ENCODE measurements at regions not wholly inside any gene's neighbourhood (a gene's known extent, or its start where the extent isn't known, plus 50 kb on each side); places are given as distances from the start of the nearest gene placed in this dataset.

DNA sequence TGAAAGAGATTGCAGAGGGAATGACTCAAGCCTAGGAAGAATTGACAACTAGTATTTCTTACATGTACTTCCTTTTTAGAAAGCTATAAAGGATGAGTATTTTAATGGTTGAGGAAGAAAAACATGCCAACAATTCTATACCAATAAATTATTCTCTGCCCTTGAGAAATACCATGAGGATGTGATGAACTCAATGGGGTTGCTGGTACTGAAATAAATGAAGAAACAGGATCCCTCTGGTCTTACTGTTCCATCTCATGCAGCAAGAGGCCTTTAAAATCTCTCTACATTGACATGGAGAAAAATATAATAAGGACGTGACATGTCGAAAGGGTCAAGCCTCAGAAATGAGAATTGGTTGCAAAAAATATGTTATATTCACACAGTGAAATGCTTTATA lies 477.3 kb downstream of the GABRG2 start:
- TF ChIP-seq, protein P1, sequence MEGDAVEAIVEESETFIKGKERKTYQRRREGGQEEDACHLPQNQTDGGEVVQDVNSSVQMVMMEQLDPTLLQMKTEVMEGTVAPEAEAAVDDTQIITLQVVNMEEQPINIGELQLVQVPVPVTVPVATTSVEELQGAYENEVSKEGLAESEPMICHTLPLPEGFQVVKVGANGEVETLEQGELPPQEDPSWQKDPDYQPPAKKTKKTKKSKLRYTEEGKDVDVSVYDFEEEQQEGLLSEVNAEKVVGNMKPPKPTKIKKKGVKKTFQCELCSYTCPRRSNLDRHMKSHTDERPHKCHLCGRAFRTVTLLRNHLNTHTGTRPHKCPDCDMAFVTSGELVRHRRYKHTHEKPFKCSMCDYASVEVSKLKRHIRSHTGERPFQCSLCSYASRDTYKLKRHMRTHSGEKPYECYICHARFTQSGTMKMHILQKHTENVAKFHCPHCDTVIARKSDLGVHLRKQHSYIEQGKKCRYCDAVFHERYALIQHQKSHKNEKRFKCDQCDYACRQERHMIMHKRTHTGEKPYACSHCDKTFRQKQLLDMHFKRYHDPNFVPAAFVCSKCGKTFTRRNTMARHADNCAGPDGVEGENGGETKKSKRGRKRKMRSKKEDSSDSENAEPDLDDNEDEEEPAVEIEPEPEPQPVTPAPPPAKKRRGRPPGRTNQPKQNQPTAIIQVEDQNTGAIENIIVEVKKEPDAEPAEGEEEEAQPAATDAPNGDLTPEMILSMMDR (IDR thresholded peaks at IDR 0.05; ENCODE audit: insufficient read depth, low read length, severe bottlenecking) = no peak
- FAIRE-seq = no peak
- no peak for DNase-seq (ENCODE audit: low read depth)
- no peaks in the 10 kb centered on the region for H3K27me3 ChIP-seq (ENCODE audit: control insufficient read depth, insufficient read depth, low read length)
- no peak overlapping the region for H3K4me3 ChIP-seq (ENCODE audit: low read depth, low read length)
- H3K36me3 ChIP-seq (ENCODE audit: control insufficient read depth, insufficient read depth, low read length) = no peaks in the 10 kb centered on the region

- TF ChIP-seq, protein P1 (IDR thresholded peaks at IDR 0.05; ENCODE audit: insufficient read depth, low read length, severe bottlenecking) = no peak
- FAIRE-seq = no peak
Measured at GRCh38 chr5:162550236-162550635, 482.7 kb downstream of the GABRG2 start.

DNA sequence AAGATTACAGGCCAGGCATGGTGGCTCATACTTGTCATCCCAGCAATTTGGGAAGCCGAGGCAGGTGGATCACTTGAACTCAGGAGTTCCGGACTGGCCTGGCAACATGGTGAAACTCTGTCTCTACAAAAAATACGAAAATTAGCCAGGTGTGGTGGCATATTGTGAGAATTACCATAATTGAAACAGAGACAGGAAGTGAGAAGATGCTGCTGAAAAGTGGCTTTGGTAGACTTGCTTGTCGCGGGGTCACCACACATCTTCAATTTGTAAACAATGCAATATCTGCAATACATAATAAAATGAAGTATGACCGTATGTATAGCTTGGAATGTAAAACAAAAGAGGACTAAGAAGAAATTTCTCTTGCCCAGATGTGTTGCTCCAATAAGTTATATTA lies 490.5 kb downstream of the GABRG2 start:
- no peak for DNase-seq (ENCODE audit: low read depth)
- TF ChIP-seq, protein P1 (IDR thresholded peaks at IDR 0.05; ENCODE audit: insufficient read depth, low read length, severe bottlenecking) = no peak
- FAIRE-seq = no peak
- Histone ChIP-seq H3K27me3 (ENCODE audit: control insufficient read depth, insufficient read depth, low read length) (no peaks in the 10 kb centered on the region), H3K36me3 (ENCODE audit: control insufficient read depth, insufficient read depth, low read length) (no peaks in the 10 kb centered on the region), H3K4me3 (ENCODE audit: low read depth, low read length) (no peak overlapping the region)

More at GRCh38 chr5:162550236-162550635, 482.7 kb downstream of the GABRG2 start:
- DNase-seq (ENCODE audit: low read depth) = no peak
- Histone ChIP-seq H3K27me3 (ENCODE audit: control insufficient read depth, insufficient read depth, low read length) (no peaks in the 10 kb centered on the region), H3K36me3 (ENCODE audit: control insufficient read depth, insufficient read depth, low read length) (no peaks in the 10 kb centered on the region), H3K4me3 (ENCODE audit: low read depth, low read length) (no peak overlapping the region)

GRCh38 chr5:162567644-162568043 lies 500.1 kb downstream of the GABRG2 start:
- no peak for DNase-seq (ENCODE audit: low read depth)
- Histone ChIP-seq H3K36me3 (ENCODE audit: control insufficient read depth, insufficient read depth, low read length) (no peaks in the 10 kb centered on the region), H3K27me3 (ENCODE audit: control insufficient read depth, insufficient read depth, low read length) (no peaks in the 10 kb centered on the region), H3K4me3 (ENCODE audit: low read depth, low read length) (no peak overlapping the region)
- TF ChIP-seq, protein P1 (IDR thresholded peaks at IDR 0.05; ENCODE audit: insufficient read depth, low read length, severe bottlenecking) = no peak
- FAIRE-seq = no peak

- no peak overlapping the region for H3K4me3 ChIP-seq (ENCODE audit: low read depth, low read length)
- H3K27me3 ChIP-seq (ENCODE audit: control insufficient read depth, insufficient read depth, low read length) = no peaks in the 10 kb centered on the region
- DNase-seq (ENCODE audit: low read depth) (no peak), FAIRE-seq (no peak)
- TF ChIP-seq, protein P1 (IDR thresholded peaks at IDR 0.05; ENCODE audit: insufficient read depth, low read length, severe bottlenecking) = no peak
- no peaks in the 10 kb centered on the region for H3K36me3 ChIP-seq (ENCODE audit: control insufficient read depth, insufficient read depth, low read length)
Measured at GRCh38 chr5:162573758-162574157, 506.2 kb downstream of the GABRG2 start.

DNA sequence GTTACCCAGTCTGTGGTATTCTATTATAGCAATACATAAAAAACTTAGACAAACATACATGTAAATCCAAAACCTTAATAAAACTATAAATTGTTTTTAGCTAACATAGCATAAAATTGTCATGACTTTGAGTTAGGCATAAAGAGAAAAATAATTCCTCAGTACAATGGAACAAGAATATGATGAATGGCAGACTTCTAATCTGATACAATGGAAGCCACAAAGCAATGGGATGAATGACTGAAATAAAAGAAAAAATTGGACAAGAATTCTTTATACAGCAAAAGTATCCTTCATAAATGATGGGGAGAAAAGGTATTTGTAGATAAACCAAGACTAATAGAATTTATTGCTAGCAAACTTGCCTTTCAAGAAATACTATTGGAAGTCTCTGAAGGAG lies 524.2 kb downstream of the GABRG2 start:
- DNase-seq (ENCODE audit: low read depth) = no peak
- Histone ChIP-seq H3K27me3 (ENCODE audit: control insufficient read depth, insufficient read depth, low read length) (no peaks in the 10 kb centered on the region), H3K4me3 (ENCODE audit: low read depth, low read length) (no peak overlapping the region), H3K36me3 (ENCODE audit: control insufficient read depth, insufficient read depth, low read length) (no peaks in the 10 kb centered on the region)
- TF ChIP-seq, protein P1 (IDR thresholded peaks at IDR 0.05; ENCODE audit: insufficient read depth, low read length, severe bottlenecking) = no peak
- no peak for FAIRE-seq
